H1 (cell line): ENCODE measurements at regions not wholly inside any gene's neighbourhood (a gene's known extent, or its start where the extent isn't known, plus 50 kb on each side); places are given as distances from the start of the nearest gene placed in this dataset.

Experiments used
- TF ChIP-seq, protein P1 (sequence below): IDR thresholded peaks from 2 replicates; pipeline ENCODE4 v1.6.1; 2011; ENCODE audit warnings: low read depth, mild to moderate bottlenecking, low read length; ENCODE audit not compliant: insufficient read depth

DNA sequence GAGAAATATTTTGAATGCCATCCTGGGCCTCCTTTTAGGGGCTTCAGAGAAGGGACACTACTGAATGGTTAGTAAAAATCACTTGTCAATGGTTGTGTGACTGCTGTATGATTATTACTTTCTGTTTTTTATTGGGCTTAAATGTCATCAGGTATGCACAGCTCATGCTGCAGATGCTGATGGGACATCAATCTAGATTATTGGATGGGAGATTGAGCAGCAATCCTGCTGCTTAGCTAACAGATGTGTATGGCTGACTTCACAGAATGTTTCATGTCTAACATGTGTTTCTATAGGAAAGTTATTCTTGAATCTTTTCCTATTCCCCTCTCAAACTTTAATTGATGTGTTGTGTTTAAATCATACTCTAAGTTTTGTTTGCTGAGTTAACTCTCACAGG is 166.8 kb downstream of the RMST start (continued):
- TF ChIP-seq, protein P1, sequence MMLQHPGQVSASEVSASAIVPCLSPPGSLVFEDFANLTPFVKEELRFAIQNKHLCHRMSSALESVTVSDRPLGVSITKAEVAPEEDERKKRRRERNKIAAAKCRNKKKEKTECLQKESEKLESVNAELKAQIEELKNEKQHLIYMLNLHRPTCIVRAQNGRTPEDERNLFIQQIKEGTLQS = no peak
